H1 (cell line): ENCODE measurements at regions not wholly inside any gene's neighbourhood (a gene's known extent, or its start where the extent isn't known, plus 50 kb on each side); places are given as distances from the start of the nearest gene placed in this dataset.

Source experiments
- CTCF ChIA-PET: fragments of 300-600 bp; sonication (Branson Sonifier 250); formaldehyde crosslinking; loops from one replicate; lab custom pipeline; 2021; ENCODE audit not compliant: partially characterized antibody; lab: Charles Lee
- POLR2A ChIA-PET: fragments of 300-600 bp; sonication (Branson Sonifier 250); formaldehyde crosslinking; loops from one replicate; lab custom pipeline; 2021; ENCODE audit warnings: inconsistent platforms; ENCODE audit not compliant: partially characterized antibody; lab: Charles Lee
- DNase-seq, 2 experiments: peaks; one replicate each; pipeline versions ENCODE4 v3.0.0 to v3.0.0-alpha.2; 2010 to 2022; ENCODE audit warnings: low spot score in 2 of 2, low read depth in 1 of 2, mixed read lengths in 1 of 2
- FAIRE-seq: peaks from 2 replicates; lab custom pipeline; 2011; peaks lifted over from hg19 to GRCh38; lab: Jason Lieb, UNC
- H2AFZ ChIP-seq: 2 replicates; pipeline ENCODE4 v1.8.1; 2012; ENCODE audit warnings: low read length, inconsistent platforms
- H2AK5ac ChIP-seq: 2 replicates; pipeline ENCODE4 v1.6.1; 2013; ENCODE audit warnings: low read depth, low read length
- H2BK120ac ChIP-seq: replicated peaks from 2 replicates; pipeline ENCODE3; 2013; ENCODE audit warnings: low read depth, low read length, inconsistent platforms
- H2BK12ac ChIP-seq: 2 replicates; pipeline ENCODE4 v1.6.1; 2013; ENCODE audit warnings: low read depth, low read length
- H2BK15ac ChIP-seq: 2 replicates; pipeline ENCODE4 v1.6.1; 2013; ENCODE audit warnings: low read length
- H2BK20ac ChIP-seq: 2 replicates; pipeline ENCODE4 v1.6.1; 2013; ENCODE audit warnings: low read length
- H2BK5ac ChIP-seq: 2 replicates; pipeline ENCODE4 v1.6.1; 2013; ENCODE audit warnings: low read depth, low read length
- H3K14ac ChIP-seq: 2 replicates; pipeline ENCODE4 v1.6.1; 2013; ENCODE audit warnings: inconsistent platforms; ENCODE audit not compliant: insufficient read length
- H3K18ac ChIP-seq: 2 replicates; pipeline ENCODE4 v1.6.1; 2013; ENCODE audit warnings: low read length; ENCODE audit errors: extremely low read depth
- H3K23ac ChIP-seq: 2 replicates; pipeline ENCODE4 v1.6.1; 2013; ENCODE audit warnings: inconsistent platforms; ENCODE audit not compliant: insufficient read length
- H3K23me2 ChIP-seq: 2 replicates; pipeline ENCODE4 v1.6.1; 2013; ENCODE audit warnings: low read depth, low read length
- H3K27ac ChIP-seq: 2 replicates; pipeline ENCODE4 v1.6.1; 2011; ENCODE audit warnings: low read depth, low read length, inconsistent platforms
- H3K27me3 ChIP-seq, 4 experiments: replicated peaks in 1 of 4; 1 replicate in 1 of 4; 2 replicates in 3 of 4; pipeline versions ENCODE4 v1.6.1 to v1.8.1; 2011 to 2013; ENCODE audit warnings: low read length in 3 of 4, mild to moderate bottlenecking in 3 of 4, inconsistent platforms in 2 of 4, mixed read lengths in 2 of 4, moderate library complexity in 1 of 4; ENCODE audit not compliant: control insufficient read depth in 3 of 4, insufficient read depth in 3 of 4; ENCODE audit errors: extremely low read depth in 1 of 4
- H3K36me3 ChIP-seq, 4 experiments: 2 replicates each; pipeline versions ENCODE4 v1.6.1 to v1.8.1; 2011 to 2013; ENCODE audit warnings: mild to moderate bottlenecking in 4 of 4, low read length in 3 of 4, moderate library complexity in 2 of 4, control low read depth in 1 of 4, inconsistent platforms in 1 of 4; ENCODE audit not compliant: insufficient read depth in 4 of 4, control insufficient read depth in 2 of 4
- H3K4ac ChIP-seq: replicated peaks from 2 replicates; pipeline ENCODE3; 2013; ENCODE audit warnings: low read length, low read depth, mixed read lengths, inconsistent platforms; ENCODE audit not compliant: insufficient read length
- H3K4me1 ChIP-seq, 4 experiments: replicated peaks in 1 of 4; 1 replicate in 1 of 4; 2 replicates in 3 of 4; pipeline versions ENCODE4 v1.6.1 to v1.8.1; 2011 to 2013; ENCODE audit warnings: low read length in 3 of 4, inconsistent platforms in 2 of 4, mixed read lengths in 1 of 4; ENCODE audit not compliant: insufficient read depth in 4 of 4, control insufficient read depth in 3 of 4
- H3K4me2 ChIP-seq, 2 experiments: 2 replicates each; pipeline versions ENCODE4 v1.6.1 to v1.8.1; 2011 to 2013; ENCODE audit warnings: low read depth in 2 of 2, low read length in 2 of 2, control low read depth in 1 of 2, inconsistent platforms in 1 of 2, mild to moderate bottlenecking in 1 of 2; ENCODE audit not compliant: insufficient read depth in 1 of 2
- H3K4me3 ChIP-seq, 4 experiments: fragments of 200-600, 300-600 bp in 1 of 4; sonication (generic), shearing (Covaris generic), sonication (Bioruptor Twin) in 1 of 4; 2 replicates each; pipeline versions ENCODE4 v1.5.1 to v1.8.1; 2011 to 2016; ENCODE audit warnings: low read length in 4 of 4, low read depth in 3 of 4, control low read depth in 2 of 4, inconsistent platforms in 2 of 4, mild to moderate bottlenecking in 2 of 4, mixed read lengths in 1 of 4, moderate library complexity in 1 of 4; ENCODE audit not compliant: insufficient read depth in 2 of 4; ENCODE audit errors: extremely low read depth in 1 of 4
- H3K56ac ChIP-seq: replicated peaks from 2 replicates; pipeline ENCODE3; 2013; ENCODE audit warnings: low read depth, mild to moderate bottlenecking, mixed read lengths, low read length, inconsistent platforms; ENCODE audit not compliant: insufficient read length
- H3K79me1 ChIP-seq: 2 replicates; pipeline ENCODE4 v1.6.1; 2013; ENCODE audit warnings: low read depth, low read length, control low read depth
- H3K79me2 ChIP-seq, 2 experiments: 2 replicates each; pipeline versions ENCODE4 v1.6.1 to v1.8.1; 2012 to 2013; ENCODE audit warnings: low read length in 2 of 2, mild to moderate bottlenecking in 2 of 2, inconsistent platforms in 1 of 2; ENCODE audit not compliant: insufficient read depth in 2 of 2, control insufficient read depth in 1 of 2
- H3K9ac ChIP-seq, 4 experiments: replicated peaks in 1 of 4; 1 replicate in 1 of 4; 2 replicates in 3 of 4; pipeline versions ENCODE4 v1.6.1 to v1.8.1; 2011 to 2013; ENCODE audit warnings: low read depth in 3 of 4, low read length in 3 of 4, control low read depth in 2 of 4, mild to moderate bottlenecking in 2 of 4, moderate library complexity in 2 of 4, inconsistent platforms in 1 of 4; ENCODE audit errors: extremely low read depth in 1 of 4
- H3K9me3 ChIP-seq, 2 experiments: 2 replicates each; pipeline versions ENCODE4 v1.6.1 to v1.8.1; 2012 to 2013; ENCODE audit warnings: mild to moderate bottlenecking in 2 of 2, moderate library complexity in 2 of 2, control low read depth in 1 of 2, inconsistent platforms in 1 of 2, low read depth in 1 of 2, low read length in 1 of 2, mixed read lengths in 1 of 2; ENCODE audit not compliant: insufficient read depth in 2 of 2
- H4K20me1 ChIP-seq, 2 experiments: replicated peaks in 1 of 2; 2 replicates each; pipeline versions ENCODE3 to v1.8.1; 2011 to 2013; ENCODE audit warnings: inconsistent platforms in 2 of 2, low read length in 2 of 2, mild to moderate bottlenecking in 1 of 2; ENCODE audit not compliant: insufficient read depth in 2 of 2, control insufficient read depth in 1 of 2
- H4K5ac ChIP-seq: 2 replicates; pipeline ENCODE4 v1.6.1; 2013; ENCODE audit warnings: low read length, low read depth, mixed read lengths, inconsistent platforms; ENCODE audit not compliant: insufficient read length
- H4K8ac ChIP-seq: 2 replicates; pipeline ENCODE4 v1.8.0; 2013; ENCODE audit warnings: mild to moderate bottlenecking, moderate library complexity, low read length, inconsistent platforms; ENCODE audit not compliant: insufficient read depth; ENCODE audit errors: extremely low read depth
- H4K91ac ChIP-seq: replicated peaks from 2 replicates; pipeline ENCODE3; 2013; ENCODE audit warnings: low read length, mixed read lengths, inconsistent platforms; ENCODE audit not compliant: insufficient read length
- BRCA1 ChIP-seq: IDR thresholded peaks from 2 replicates; pipeline ENCODE4 v1.6.1; 2012; ENCODE audit warnings: low read depth, low read length, improper control_type of control experiment
- CBX8 ChIP-seq: fragments of 300-800, 300-1000 bp; sonication (generic); IDR thresholded peaks from 2 replicates; pipeline ENCODE4 v1.7.1; 2016; ENCODE audit warnings: low read depth, low read length, borderline replicate concordance
- CHD1 ChIP-seq: IDR thresholded peaks from 2 replicates; pipeline ENCODE4 v1.6.1; 2012; ENCODE audit warnings: low read depth, low read length, improper control_type of control experiment
- EP300 ChIP-seq, 2 experiments: IDR thresholded peaks; 1 replicate in 1 of 2; 2 replicates in 1 of 2; pipeline ENCODE4 v1.6.1; 2011 to 2012; ENCODE audit warnings: low read depth in 2 of 2, low read length in 2 of 2, mild to moderate bottlenecking in 2 of 2, borderline replicate concordance in 1 of 2, inconsistent platforms in 1 of 2, moderate library complexity in 1 of 2
- EZH2 ChIP-seq: fragments of 200-600 bp; sonication (generic); IDR thresholded peaks from 2 replicates; pipeline ENCODE4 v1.7.1; 2012; ENCODE audit warnings: low read depth, mild to moderate bottlenecking, moderate library complexity, low read length, inconsistent platforms; ENCODE audit not compliant: severe bottlenecking
- GTF2F1 ChIP-seq: IDR thresholded peaks from 2 replicates; pipeline ENCODE4 v1.6.1; 2012; ENCODE audit warnings: low read depth, low read length, improper control_type of control experiment, borderline replicate concordance
- HDAC6 ChIP-seq: IDR thresholded peaks from one replicate; pipeline ENCODE4 v1.7.1; 2012; ENCODE audit warnings: low read depth, mild to moderate bottlenecking, inconsistent platforms, low read length, moderate library complexity
- SIRT6 ChIP-seq: IDR thresholded peaks from one replicate; pipeline ENCODE4 v1.7.1; 2012; ENCODE audit warnings: low read length, inconsistent platforms
- SRF ChIP-seq: IDR thresholded peaks from 2 replicates; pipeline ENCODE4 v1.6.1; 2011; ENCODE audit warnings: mild to moderate bottlenecking, low read depth, low read length, moderate library complexity
- ZNF274 ChIP-seq: IDR thresholded peaks from 2 replicates; pipeline ENCODE4 v1.7.0; 2012; ENCODE audit warnings: low read length, borderline replicate concordance; ENCODE audit errors: extremely low read depth
- WGBS, 2 experiments: shearing (Covaris generic) in 1 of 2; methylation state at CpG; one replicate each; pipeline versions ENCODE4 v1.1.6 to v1.1.7; 2013 to 2015; ENCODE audit warnings: low lambda C conversion rate in 2 of 2, mixed read lengths in 2 of 2, inconsistent platforms in 1 of 2, low coverage in 1 of 2, missing lambda C conversion rate in 1 of 2; ENCODE audit not compliant: insufficient replicate concordance in 2 of 2, insufficient coverage in 1 of 2, insufficient read length in 1 of 2; ENCODE audit errors: extremely low coverage in 1 of 2, missing lambda C conversion rate in 1 of 2; 5-methylcytosine and 5-hydroxymethylcytosine counted together
- TF ChIP-seq, protein P1 (sequence below): IDR thresholded peaks from 2 replicates; pipeline ENCODE4 v1.6.1; 2011; ENCODE audit warnings: low read depth, mild to moderate bottlenecking, low read length; ENCODE audit not compliant: insufficient read depth
- TF ChIP-seq, protein P2 (sequence below), 3 experiments: IDR thresholded peaks; 1 replicate in 2 of 3; 2 replicates in 1 of 3; pipeline versions ENCODE4 v1.5.1 to v1.6.1; 2011; ENCODE audit warnings: low read length in 3 of 3, mild to moderate bottlenecking in 3 of 3, inconsistent platforms in 2 of 3, low read depth in 1 of 3, moderate library complexity in 1 of 3; ENCODE audit not compliant: insufficient read depth in 1 of 3; ENCODE audit errors: control extremely low read depth in 1 of 3

GRCh38 chr2:146312899-146313298, 1531.9 kb upstream of the ACVR2A start:
- Histone ChIP-seq H3K9me3 (no peaks in the 10 kb centered on the region), H3K18ac (no peak overlapping the region), H3K14ac (no peak overlapping the region), H3K27ac (no peak overlapping the region), H3K79me1 (no peaks in the 10 kb centered on the region), H2BK20ac (no peak overlapping the region), H3K4ac (no peak overlapping the region), H2BK120ac (no peak overlapping the region), H3K9ac (no peak overlapping the region), H2BK15ac (no peak overlapping the region), H3K4me2 (no peak overlapping the region), H2AFZ (no peak overlapping the region), H2AK5ac (no peak overlapping the region), H4K5ac (no peak overlapping the region), H3K27me3 (no peaks in the 10 kb centered on the region), H3K4me1 (no peaks in the 10 kb centered on the region), H3K23ac (no peak overlapping the region), H4K20me1 (no peaks in the 10 kb centered on the region), H4K8ac (no peak overlapping the region), H3K4me3 (no peak overlapping the region), H2BK12ac (no peak overlapping the region), H3K79me2 (no peaks in the 10 kb centered on the region), H3K36me3 (no peaks in the 10 kb centered on the region), H2BK5ac (no peak overlapping the region), H3K56ac (no peak overlapping the region), H4K91ac (no peak overlapping the region), H3K23me2 (no peaks in the 10 kb centered on the region)
- FAIRE-seq (no peak), DNase-seq (no peak)
- ChIA-PET POLR2A (no interaction called here), CTCF (interaction anchor here (0.6 to 0.7 kb wide), 2 partner anchors 9 to 1854 kb away, joined by 3 read pairs; no protein-coding TSS in a partner anchor)
- 93% methylated on average over 2 of the region's 2 CpGs; no CpG with 5 or more reads in 1 of the 2 experiments for WGBS, 2 experiments
- TF ChIP-seq SIRT6 (no peak), BRCA1 (no peak), CBX8 (no peak), EZH2 (no peak), HDAC6 (no peak), CHD1 (no peak), GTF2F1 (no peak), EP300 (IDR thresholded peaks at IDR 0.05; ENCODE audit: borderline replicate concordance in 1 of 2, low read depth in 2 of 2, low read length in 2 of 2) (no peak), SRF (no peak), ZNF274 (no peak)
- TF ChIP-seq, protein P1, sequence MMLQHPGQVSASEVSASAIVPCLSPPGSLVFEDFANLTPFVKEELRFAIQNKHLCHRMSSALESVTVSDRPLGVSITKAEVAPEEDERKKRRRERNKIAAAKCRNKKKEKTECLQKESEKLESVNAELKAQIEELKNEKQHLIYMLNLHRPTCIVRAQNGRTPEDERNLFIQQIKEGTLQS, result no peak
- TF ChIP-seq, protein P2, sequence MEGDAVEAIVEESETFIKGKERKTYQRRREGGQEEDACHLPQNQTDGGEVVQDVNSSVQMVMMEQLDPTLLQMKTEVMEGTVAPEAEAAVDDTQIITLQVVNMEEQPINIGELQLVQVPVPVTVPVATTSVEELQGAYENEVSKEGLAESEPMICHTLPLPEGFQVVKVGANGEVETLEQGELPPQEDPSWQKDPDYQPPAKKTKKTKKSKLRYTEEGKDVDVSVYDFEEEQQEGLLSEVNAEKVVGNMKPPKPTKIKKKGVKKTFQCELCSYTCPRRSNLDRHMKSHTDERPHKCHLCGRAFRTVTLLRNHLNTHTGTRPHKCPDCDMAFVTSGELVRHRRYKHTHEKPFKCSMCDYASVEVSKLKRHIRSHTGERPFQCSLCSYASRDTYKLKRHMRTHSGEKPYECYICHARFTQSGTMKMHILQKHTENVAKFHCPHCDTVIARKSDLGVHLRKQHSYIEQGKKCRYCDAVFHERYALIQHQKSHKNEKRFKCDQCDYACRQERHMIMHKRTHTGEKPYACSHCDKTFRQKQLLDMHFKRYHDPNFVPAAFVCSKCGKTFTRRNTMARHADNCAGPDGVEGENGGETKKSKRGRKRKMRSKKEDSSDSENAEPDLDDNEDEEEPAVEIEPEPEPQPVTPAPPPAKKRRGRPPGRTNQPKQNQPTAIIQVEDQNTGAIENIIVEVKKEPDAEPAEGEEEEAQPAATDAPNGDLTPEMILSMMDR (IDR thresholded peaks at IDR 0.05; ENCODE audit: control extremely low read depth in 1 of 3, insufficient read depth in 1 of 3, low read depth in 1 of 3, low read length in 3 of 3), result no peak
